B cell (primary cell): ENCODE measurements at regions not wholly inside any gene's neighbourhood (a gene's known extent, or its start where the extent isn't known, plus 50 kb on each side); places are given as distances from the start of the nearest gene placed in this dataset.

Experiments used
- ATAC-seq: fragments of 200-7000 bp; cut with Tn5 transposase; one replicate; pipeline ENCODE4 v1.10.0; 2021; ENCODE audit warnings: low read depth, mild to moderate bottlenecking, moderate number of reproducible peaks, moderate library complexity
- CTCF ChIA-PET: fragments of 350-600 bp; sonication (Branson Sonifier 250); formaldehyde crosslinking; loops from one replicate; lab custom pipeline; 2021; ENCODE audit warnings: antibody characterized with exemption, inconsistent platforms; lab: Charles Lee
- POLR2A ChIA-PET: fragments of 350-600 bp; sonication (Branson Sonifier 250); formaldehyde crosslinking; loops from one replicate; lab custom pipeline; 2021; ENCODE audit warnings: antibody characterized with exemption; lab: Charles Lee
- DNase-seq: peaks from one replicate; pipeline ENCODE4 v3.0.0; 2013
- H2AFZ ChIP-seq: 2 replicates; pipeline ENCODE4 v1.6.1; 2012; ENCODE audit warnings: mild to moderate bottlenecking, low read depth, low read length; ENCODE audit not compliant: insufficient read depth, poor library complexity, severe bottlenecking
- H3K27ac ChIP-seq, 2 donors: 1 replicate in 1 of 2; 2 replicates in 1 of 2; pipeline ENCODE4 v1.5.1; 2012 to 2013; ENCODE audit warnings: low read length in 2 of 2, mild to moderate bottlenecking in 2 of 2, moderate library complexity in 1 of 2
- H3K27me3 ChIP-seq, 4 experiments: fragments of 200-600 bp in 1 of 4; sonication (generic) in 1 of 4; replicated peaks in 1 of 4; 1 replicate in 2 of 4; 2 replicates in 2 of 4; pipeline versions ENCODE4 v1.6.1 to v1.7.0; 2013 to 2016; ENCODE audit warnings: low read length in 3 of 4, mild to moderate bottlenecking in 2 of 4, mixed read lengths in 1 of 4, moderate library complexity in 1 of 4; ENCODE audit not compliant: insufficient read depth in 4 of 4, control insufficient read depth in 3 of 4; ENCODE audit errors: control extremely low read depth in 1 of 4
- H3K36me3 ChIP-seq, 2 experiments: replicated peaks in 1 of 2; 1 replicate in 1 of 2; 2 replicates in 1 of 2; pipeline versions ENCODE4 v1.6.1 to v1.7.1; 2013; ENCODE audit warnings: low read length in 1 of 2; ENCODE audit not compliant: insufficient read depth in 2 of 2, control insufficient read depth in 1 of 2; ENCODE audit errors: control extremely low read depth in 1 of 2, extremely low read depth in 1 of 2
- H3K4me1 ChIP-seq, 2 donors: fragments of 200-600 bp in 1 of 2; sonication (generic) in 1 of 2; 1 replicate in 1 of 2; 2 replicates in 1 of 2; pipeline versions ENCODE4 v1.5.1 to v1.6.1; 2013 to 2017; ENCODE audit warnings: low read length in 2 of 2; ENCODE audit not compliant: control insufficient read depth in 2 of 2, insufficient read depth in 2 of 2
- H3K4me2 ChIP-seq: replicated peaks from 2 replicates; pipeline ENCODE3; 2012; ENCODE audit warnings: mild to moderate bottlenecking, low read depth, low read length; ENCODE audit not compliant: poor library complexity, severe bottlenecking
- H3K4me3 ChIP-seq, 5 experiments: fragments of 200-600 bp in 1 of 5; sonication (generic) in 1 of 5; 1 replicate in 3 of 5; 2 replicates in 2 of 5; pipeline versions ENCODE4 v1.5.1 to v1.7.0; 2011 to 2016; ENCODE audit warnings: low read length in 4 of 5, mild to moderate bottlenecking in 4 of 5, low read depth in 2 of 5, control low read depth in 1 of 5, moderate library complexity in 1 of 5; ENCODE audit not compliant: insufficient read depth in 1 of 5; ENCODE audit errors: control extremely low read depth in 1 of 5, extremely low read depth in 1 of 5
- H3K79me2 ChIP-seq: fragments of 200-600 bp; sonication (generic); one replicate; pipeline ENCODE4 v1.6.0; 2016; ENCODE audit warnings: low read length; ENCODE audit not compliant: control insufficient read depth, insufficient read depth
- H3K9ac ChIP-seq: fragments of 200-600 bp; sonication (generic); 2 replicates; pipeline ENCODE4 v1.6.1; 2017; ENCODE audit warnings: mild to moderate bottlenecking, low read length, moderate library complexity
- H3K9me3 ChIP-seq, 3 donors: one replicate each; pipeline versions ENCODE4 v1.6.1 to v1.7.1; 2013; ENCODE audit warnings: low read length in 2 of 3; ENCODE audit not compliant: control insufficient read depth in 2 of 3, insufficient read depth in 1 of 3; ENCODE audit errors: control extremely low read depth in 1 of 3
- H4K20me1 ChIP-seq: 2 replicates; pipeline ENCODE4 v1.6.0; 2012; ENCODE audit warnings: mild to moderate bottlenecking, low read length; ENCODE audit not compliant: insufficient read depth, control insufficient read depth, poor library complexity, severe bottlenecking
- H3K27ac Mint-ChIP-seq: one replicate; pipeline ENCODE4 v1.8.0; 2021; ENCODE audit warnings: mixed read lengths
- H3K27me3 Mint-ChIP-seq: one replicate; pipeline ENCODE4 v1.8.0; 2021; ENCODE audit warnings: mixed read lengths
- H3K4me1 Mint-ChIP-seq: one replicate; pipeline ENCODE4 v1.8.0; 2021; ENCODE audit warnings: mixed read lengths
- H3K4me3 Mint-ChIP-seq: one replicate; pipeline ENCODE4 v1.8.0; 2021; ENCODE audit warnings: mixed read lengths
- H3K9me3 Mint-ChIP-seq: one replicate; pipeline ENCODE4 v1.8.0; 2022; ENCODE audit warnings: mixed read lengths; ENCODE audit not compliant: insufficient read depth
- EZH2 ChIP-seq: IDR thresholded peaks from 2 replicates; pipeline ENCODE4 v1.6.1; 2012; ENCODE audit warnings: borderline replicate concordance, low read depth, mild to moderate bottlenecking, moderate library complexity, low read length; ENCODE audit not compliant: insufficient read depth, poor library complexity, severe bottlenecking
- WGBS: methylation state at CpG from one replicate; pipeline ENCODE4 v1.1.5; 2013; ENCODE audit warnings: missing lambda C conversion rate; ENCODE audit not compliant: insufficient coverage; 5-methylcytosine and 5-hydroxymethylcytosine counted together
- intact Hi-C: fragments of 100-400 bp; cut with micrococcal nuclease; formaldehyde crosslinking; loops from one replicate; pipeline ENCODE4 v1.10.0; 2022
- TF ChIP-seq, protein P1 (sequence below): fragments of 200-600 bp; IDR thresholded peaks from one replicate; pipeline ENCODE4 v1.8.0; 2022; ENCODE audit warnings: antibody characterized with exemption, mild to moderate bottlenecking

DNA sequence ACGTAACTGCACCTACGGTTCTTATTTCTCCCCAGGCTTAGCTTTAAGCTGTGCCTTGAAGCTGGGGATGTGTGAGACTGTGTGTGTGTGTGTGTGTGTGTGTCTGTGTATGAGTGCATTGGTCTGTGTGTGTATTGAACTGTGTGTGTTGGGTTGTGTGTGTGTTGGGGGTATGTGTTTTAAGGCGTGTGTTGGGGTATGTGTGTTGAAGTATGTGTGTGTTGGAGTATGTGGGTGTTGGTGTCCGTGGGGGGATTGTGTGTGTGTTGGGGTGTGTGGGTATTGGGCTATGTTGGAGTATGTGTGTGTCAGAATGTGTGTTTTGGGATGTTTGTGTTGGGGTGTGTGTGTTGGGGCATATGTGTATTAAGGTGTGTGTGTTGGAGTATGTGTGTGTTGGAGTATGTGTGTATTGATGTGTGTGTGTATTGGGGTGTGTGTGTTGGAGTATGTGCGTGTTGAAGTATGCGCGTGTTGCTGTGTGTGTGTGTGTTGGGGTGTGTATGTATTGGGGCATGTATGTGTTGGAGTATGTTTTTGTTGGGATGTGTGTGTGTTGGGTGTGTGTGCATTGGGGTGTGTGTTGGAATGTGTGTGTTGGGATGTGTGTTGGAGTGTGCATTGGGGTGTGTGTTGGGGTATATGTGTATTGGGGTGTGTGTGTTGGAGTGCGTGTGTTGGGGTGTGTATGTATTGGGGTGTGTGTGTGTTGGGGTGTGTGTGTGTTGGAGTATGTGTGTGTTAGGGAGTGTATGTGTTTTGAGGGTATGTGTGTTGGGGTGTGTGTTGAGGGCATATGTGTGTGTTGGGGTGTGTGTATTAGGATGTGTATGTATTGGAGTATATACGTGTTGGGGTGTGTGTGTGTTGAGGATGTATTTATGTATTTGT, 76.4 kb downstream of the LSM3 start:
- TF ChIP-seq, protein P1, sequence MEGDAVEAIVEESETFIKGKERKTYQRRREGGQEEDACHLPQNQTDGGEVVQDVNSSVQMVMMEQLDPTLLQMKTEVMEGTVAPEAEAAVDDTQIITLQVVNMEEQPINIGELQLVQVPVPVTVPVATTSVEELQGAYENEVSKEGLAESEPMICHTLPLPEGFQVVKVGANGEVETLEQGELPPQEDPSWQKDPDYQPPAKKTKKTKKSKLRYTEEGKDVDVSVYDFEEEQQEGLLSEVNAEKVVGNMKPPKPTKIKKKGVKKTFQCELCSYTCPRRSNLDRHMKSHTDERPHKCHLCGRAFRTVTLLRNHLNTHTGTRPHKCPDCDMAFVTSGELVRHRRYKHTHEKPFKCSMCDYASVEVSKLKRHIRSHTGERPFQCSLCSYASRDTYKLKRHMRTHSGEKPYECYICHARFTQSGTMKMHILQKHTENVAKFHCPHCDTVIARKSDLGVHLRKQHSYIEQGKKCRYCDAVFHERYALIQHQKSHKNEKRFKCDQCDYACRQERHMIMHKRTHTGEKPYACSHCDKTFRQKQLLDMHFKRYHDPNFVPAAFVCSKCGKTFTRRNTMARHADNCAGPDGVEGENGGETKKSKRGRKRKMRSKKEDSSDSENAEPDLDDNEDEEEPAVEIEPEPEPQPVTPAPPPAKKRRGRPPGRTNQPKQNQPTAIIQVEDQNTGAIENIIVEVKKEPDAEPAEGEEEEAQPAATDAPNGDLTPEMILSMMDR = no peak
- no peak for TF ChIP-seq EZH2
- no peak overlapping the region for H3K4me3 ChIP-seq
- 90% methylated on average over 9 of the region's 9 CpGs for WGBS
- DNase-seq = no peak
- Mint-ChIP-seq H3K9me3 (no peaks in the 10 kb centered on the region), H3K4me1 (no peaks in the 10 kb centered on the region), H3K4me3 (no peak overlapping the region), H3K27ac (no peak overlapping the region), H3K27me3 (peaks cover 10% of the 10 kb centered on the region)
- CTCF ChIA-PET = no interaction called here
- H3K4me1 ChIP-seq = no peaks in the 10 kb centered on the region
- no peaks in the 10 kb centered on the region for H3K79me2 ChIP-seq
- H3K4me2 ChIP-seq = no peak overlapping the region
- H3K9ac ChIP-seq = no peak overlapping the region
- H3K27ac ChIP-seq = no peak overlapping the region
- no peak for ATAC-seq
- no peak overlapping the region for H2AFZ ChIP-seq
- H3K36me3 ChIP-seq = no peaks in the 10 kb centered on the region
- POLR2A ChIA-PET = no interaction called here
- no peaks in the 10 kb centered on the region for H3K9me3 ChIP-seq
- H3K27me3 ChIP-seq = peaks cover 0 to 3% (median 0%) of the 10 kb centered on the region in 4 experiments
- no peaks in the 10 kb centered on the region for H4K20me1 ChIP-seq
- intact Hi-C loops = loop anchor here (5.0 kb wide), 1 partner anchor 358 kb away; no protein-coding TSS in a partner anchor

DNA sequence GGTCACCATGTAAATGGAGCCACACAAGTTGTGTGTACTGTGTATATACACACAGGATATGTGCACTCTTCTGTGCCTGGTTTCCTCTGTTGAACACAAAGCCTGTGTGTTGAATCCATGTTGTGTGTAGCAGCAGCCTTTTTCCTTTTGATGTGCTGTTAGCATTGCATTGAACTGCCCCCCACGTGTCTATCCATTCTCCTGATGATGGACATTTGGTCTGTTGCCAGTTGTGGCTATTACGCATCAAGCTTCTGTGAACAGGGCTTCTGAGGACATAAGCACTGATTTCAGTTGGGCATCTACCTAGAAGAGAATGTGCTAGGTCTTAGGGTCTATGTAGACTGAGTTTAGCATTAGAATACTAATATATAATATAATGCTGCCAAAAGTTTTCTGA, 77.4 kb downstream of the LSM3 start:
- no peak for ATAC-seq

More for the DNA sequence above, 77.4 kb downstream of the LSM3 start:
- Mint-ChIP-seq H3K27me3 (peaks cover 14% of the 10 kb centered on the region), H3K4me1 (no peaks in the 10 kb centered on the region), H3K27ac (no peak overlapping the region), H3K4me3 (no peak overlapping the region), H3K9me3 (no peaks in the 10 kb centered on the region)
- TF ChIP-seq, protein P1 = no peak
- no peak for TF ChIP-seq EZH2
- Histone ChIP-seq H3K4me2 (no peak overlapping the region), H3K9ac (no peak overlapping the region), H3K9me3 (no peaks in the 10 kb centered on the region), H2AFZ (no peak overlapping the region), H3K36me3 (no peaks in the 10 kb centered on the region), H3K4me3 (no peak overlapping the region), H3K4me1 (no peaks in the 10 kb centered on the region), H3K27ac (no peak overlapping the region), H4K20me1 (no peaks in the 10 kb centered on the region), H3K79me2 (no peaks in the 10 kb centered on the region), H3K27me3 (peaks cover 0 to 3% (median 0%) of the 10 kb centered on the region in 4 experiments)
- ChIA-PET CTCF (interaction anchor here (1.7 to 2.2 kb wide), 2 partner anchors 24 to 211 kb away, joined by 4 to 9 read pairs; no protein-coding TSS in a partner anchor), POLR2A (no interaction called here)
- intact Hi-C loops = loop anchor here (5.0 kb wide), 1 partner anchor 359 kb away; no protein-coding TSS in a partner anchor
- WGBS = 90% methylated on average over 1 of the region's 2 CpGs
- no peak for DNase-seq
